GM12892 (cell line): ENCODE measurements at regions not wholly inside any gene's neighbourhood (a gene's known extent, or its start where the extent isn't known, plus 50 kb on each side); places are given as distances from the start of the nearest gene placed in this dataset.

ENCODE experiments used
- POLR2A ChIP-seq: IDR thresholded peaks from 2 replicates; pipeline ENCODE4 v1.6.1; 2011; ENCODE audit warnings: low read depth, low read length, control low read depth
- POLR2AphosphoS5 ChIP-seq: IDR thresholded peaks from 2 replicates; pipeline ENCODE4 v1.6.1; 2011; ENCODE audit warnings: low read depth, low read length, control low read depth
- TAF1 ChIP-seq: IDR thresholded peaks from 2 replicates; pipeline ENCODE4 v1.6.1; 2011; ENCODE audit warnings: low read depth, mild to moderate bottlenecking, control low read depth, low read length, borderline replicate concordance

GRCh38 chr9:79403495-79403894 lies 168.3 kb upstream of the TLE4 start:
- no peak for TF ChIP-seq POLR2AphosphoS5
- TF ChIP-seq POLR2A, result no peak
- no peak for TF ChIP-seq TAF1
